Keratinocyte (primary cell): ENCODE measurements at regions not wholly inside any gene's neighbourhood (a gene's known extent, or its start where the extent isn't known, plus 50 kb on each side); places are given as distances from the start of the nearest gene placed in this dataset.

Experiments
- DNase-seq: peaks from one replicate; pipeline ENCODE4 v3.0.0-alpha.2; 2011; ENCODE audit warnings: low read depth, missing footprints, low spot score
- FAIRE-seq: peaks from 2 replicates; lab custom pipeline; 2011; peaks lifted over from hg19 to GRCh38; lab: Jason Lieb, UNC
- H2AFZ ChIP-seq: 2 replicates; pipeline ENCODE4 v1.6.0; 2012; ENCODE audit warnings: low read length, control low read depth, inconsistent platforms; ENCODE audit not compliant: control insufficient read depth
- H3K27ac ChIP-seq: 2 replicates; pipeline ENCODE4 v1.5.1; 2011; ENCODE audit warnings: low read length; ENCODE audit not compliant: control insufficient read depth, insufficient read depth
- H3K27me3 ChIP-seq: 3 replicates; pipeline ENCODE4 v1.6.0; 2011; ENCODE audit warnings: low read length; ENCODE audit not compliant: control insufficient read depth, insufficient read depth; ENCODE audit errors: extremely low read depth
- H3K36me3 ChIP-seq, 2 experiments: 2 replicates in 1 of 2; 3 replicates in 1 of 2; pipeline ENCODE4 v1.5.1; 2011; ENCODE audit warnings: low read length in 2 of 2, mild to moderate bottlenecking in 1 of 2; ENCODE audit not compliant: control insufficient read depth in 2 of 2, insufficient read depth in 2 of 2; ENCODE audit errors: extremely low read depth in 1 of 2
- H3K4me1 ChIP-seq: 3 replicates; pipeline ENCODE4 v1.5.1; 2011; ENCODE audit warnings: low read length; ENCODE audit not compliant: control insufficient read depth, insufficient read depth; ENCODE audit errors: extremely low read depth
- H3K4me2 ChIP-seq: 3 replicates; pipeline ENCODE4 v1.6.0; 2011; ENCODE audit warnings: low read depth, low read length; ENCODE audit not compliant: control insufficient read depth, insufficient read depth; ENCODE audit errors: extremely low read depth
- H3K4me3 ChIP-seq, 3 experiments: fragments of 200-600 bp in 1 of 3; sonication (generic) in 1 of 3; 2 replicates in 2 of 3; 3 replicates in 1 of 3; pipeline ENCODE4 v1.5.1; 2011 to 2016; ENCODE audit warnings: low read length in 3 of 3, mild to moderate bottlenecking in 3 of 3, control low read depth in 2 of 3, inconsistent platforms in 1 of 3, low read depth in 1 of 3, mixed read lengths in 1 of 3, mixed run types in 1 of 3, moderate library complexity in 1 of 3; ENCODE audit not compliant: control insufficient read depth in 2 of 3, insufficient read depth in 2 of 3; ENCODE audit errors: extremely low read depth in 1 of 3
- H3K79me2 ChIP-seq: 2 replicates; pipeline ENCODE4 v1.6.0; 2012; ENCODE audit warnings: low read length; ENCODE audit not compliant: control insufficient read depth, insufficient read depth
- H3K9ac ChIP-seq: 3 replicates; pipeline ENCODE4 v1.6.0; 2011; ENCODE audit warnings: low read length; ENCODE audit not compliant: control insufficient read depth, insufficient read depth; ENCODE audit errors: extremely low read depth
- H3K9me1 ChIP-seq: 3 replicates; pipeline ENCODE4 v1.6.0; 2011; ENCODE audit warnings: low read length; ENCODE audit not compliant: control insufficient read depth, insufficient read depth; ENCODE audit errors: extremely low read depth
- H3K9me3 ChIP-seq: 2 replicates; pipeline ENCODE4 v1.5.1; 2012; ENCODE audit warnings: low read depth, low read length; ENCODE audit not compliant: control insufficient read depth
- H4K20me1 ChIP-seq: 3 replicates; pipeline ENCODE4 v1.6.0; 2011; ENCODE audit warnings: low read length; ENCODE audit not compliant: control insufficient read depth, insufficient read depth; ENCODE audit errors: extremely low read depth
- CTCF ChIP-seq, 3 experiments: IDR thresholded peaks in 1 of 3; conservative IDR thresholded peaks in 1 of 3; optimal IDR thresholded peaks in 1 of 3; 2 replicates in 2 of 3; 3 replicates in 1 of 3; pipeline versions ENCODE3 to v1.5.1; 2011; ENCODE audit warnings: low read length in 3 of 3, mild to moderate bottlenecking in 3 of 3, moderate library complexity in 2 of 3, control low read depth in 1 of 3, inconsistent platforms in 1 of 3; ENCODE audit not compliant: insufficient read depth in 2 of 3; ENCODE audit errors: extremely low read depth in 1 of 3
- EZH2 ChIP-seq: IDR thresholded peaks from one replicate; pipeline ENCODE4 v1.6.1; 2012; ENCODE audit warnings: inconsistent platforms, mild to moderate bottlenecking, low read length, moderate library complexity
- dilution Hi-C: fragments of 300-500 bp; cut with MboI; formaldehyde crosslinking; loops from one replicate; pipeline ENCODE4 v1.7.0; 2020; ENCODE audit warnings: low sequenced_read_pairs; ENCODE audit not compliant: extremely low pct_ligation_motif_present

GRCh38 chr18:37671530-37671929, 105.9 kb upstream of the CELF4 start:
- H3K9ac ChIP-seq, result no peak overlapping the region
- DNase-seq, result no peak
- no peak for FAIRE-seq
- no peaks in the 10 kb centered on the region for H3K79me2 ChIP-seq
- no peak overlapping the region for H3K4me3 ChIP-seq
- H3K4me1 ChIP-seq, result no peaks in the 10 kb centered on the region
- H3K4me2 ChIP-seq, result no peak overlapping the region
- no peak overlapping the region for H2AFZ ChIP-seq
- no peaks in the 10 kb centered on the region for H3K9me3 ChIP-seq
- no peaks in the 10 kb centered on the region for H3K9me1 ChIP-seq
- H3K27ac ChIP-seq, result no peak overlapping the region
- dilution Hi-C loops, result no loop called here
- no peak for TF ChIP-seq EZH2
- no peak for TF ChIP-seq CTCF (optimal IDR thresholded peaks at IDR 0.05 in 1 of 3, IDR thresholded peaks at IDR 0.05 in 1 of 3, conservative IDR thresholded peaks at IDR 0.05 in 1 of 3; ENCODE audit: extremely low read depth in 1 of 3, insufficient read depth in 2 of 3, low read length in 3 of 3)
- no peaks in the 10 kb centered on the region for H3K27me3 ChIP-seq
- H4K20me1 ChIP-seq, result no peaks in the 10 kb centered on the region
- H3K36me3 ChIP-seq, result no peaks in the 10 kb centered on the region

GRCh38 chr18:37671119-37671518, 105.5 kb upstream of the CELF4 start:
- no peak overlapping the region for H3K27ac ChIP-seq
- no peaks in the 10 kb centered on the region for H3K27me3 ChIP-seq
- no peak overlapping the region for H3K4me3 ChIP-seq
- TF ChIP-seq CTCF (optimal IDR thresholded peaks at IDR 0.05 in 1 of 3, IDR thresholded peaks at IDR 0.05 in 1 of 3, conservative IDR thresholded peaks at IDR 0.05 in 1 of 3; ENCODE audit: extremely low read depth in 1 of 3, insufficient read depth in 2 of 3, low read length in 3 of 3) (no peak), EZH2 (no peak)
- DNase-seq (no peak), FAIRE-seq (no peak)
- dilution Hi-C loops, result no loop called here
- no peaks in the 10 kb centered on the region for H3K4me1 ChIP-seq
- H3K79me2 ChIP-seq, result no peaks in the 10 kb centered on the region
- H3K36me3 ChIP-seq, result no peaks in the 10 kb centered on the region
- H3K9ac ChIP-seq, result no peak overlapping the region
- no peaks in the 10 kb centered on the region for H4K20me1 ChIP-seq
- H3K9me3 ChIP-seq, result no peaks in the 10 kb centered on the region
- H2AFZ ChIP-seq, result no peak overlapping the region
- no peaks in the 10 kb centered on the region for H3K9me1 ChIP-seq
- no peak overlapping the region for H3K4me2 ChIP-seq
